OCI-LY7 (cell line): ENCODE measurements at regions not wholly inside any gene's neighbourhood (a gene's known extent, or its start where the extent isn't known, plus 50 kb on each side); places are given as distances from the start of the nearest gene placed in this dataset.

Source experiments
- BruUV-seq: library from RNA; stranded (reverse); fragments of 400-500 nt; replicated peaks from 2 replicates; lab custom pipeline; 2021; lab: Mats Ljungman, UMichigan
- CTCF ChIA-PET: fragments of 300-600 bp; sonication (Branson Sonifier 250); formaldehyde crosslinking; loops from one replicate; lab custom pipeline; 2022; ENCODE audit warnings: antibody characterized with exemption; ENCODE audit not compliant: unreplicated experiment; lab: Charles Lee
- POLR2A ChIA-PET: fragments of 300-600 bp; sonication (Branson Sonifier 250); formaldehyde crosslinking; loops from one replicate; lab custom pipeline; 2022; ENCODE audit warnings: antibody characterized with exemption; lab: Charles Lee
- DNase-seq: peaks from one replicate; pipeline ENCODE4 v3.0.0-alpha.2; 2015; ENCODE audit warnings: low spot score
- H2AFZ ChIP-seq: fragments of 200-600 bp; sonication (generic), shearing (Covaris generic); 2 replicates; pipeline ENCODE4 v1.6.1; 2014; ENCODE audit warnings: mild to moderate bottlenecking, antibody characterized with exemption, low read length, moderate library complexity
- H3K27ac ChIP-seq: fragments of 200-600 bp; sonication (generic); 2 replicates; pipeline ENCODE4 v1.5.1; 2014; ENCODE audit warnings: mixed run types, low read depth, mild to moderate bottlenecking, moderate library complexity, low read length, inconsistent platforms; ENCODE audit not compliant: poor library complexity, severe bottlenecking
- H3K36me3 ChIP-seq: fragments of 200-600 bp; sonication (generic); 2 replicates; pipeline ENCODE4 v1.6.1; 2014; ENCODE audit warnings: mild to moderate bottlenecking, antibody characterized with exemption, low read length, moderate library complexity, mixed read lengths; ENCODE audit not compliant: insufficient read depth
- H3K4me1 ChIP-seq: fragments of 200-600 bp; sonication (generic); 2 replicates; pipeline ENCODE4 v1.5.1; 2014; ENCODE audit warnings: mild to moderate bottlenecking, low read length; ENCODE audit not compliant: insufficient read depth, poor library complexity, severe bottlenecking
- H3K4me2 ChIP-seq: fragments of 200-600 bp; sonication (generic); 2 replicates; pipeline ENCODE4 v1.6.1; 2014; ENCODE audit warnings: mild to moderate bottlenecking, low read length
- H3K4me3 ChIP-seq: fragments of 200-600 bp; sonication (generic); 2 replicates; pipeline ENCODE4 v1.5.1; 2014; ENCODE audit warnings: mild to moderate bottlenecking, low read depth, low read length; ENCODE audit not compliant: poor library complexity, severe bottlenecking
- H3K79me2 ChIP-seq: fragments of 200-600 bp; sonication (generic); 2 replicates; pipeline ENCODE4 v1.6.1; 2016; ENCODE audit warnings: low read depth, mild to moderate bottlenecking, low read length, moderate library complexity, mixed read lengths; ENCODE audit not compliant: insufficient read depth
- H3K9me2 ChIP-seq: fragments of 200-600 bp; sonication (generic); 2 replicates; pipeline ENCODE4 v1.6.1; 2016; ENCODE audit warnings: mild to moderate bottlenecking, low read length, mixed read lengths; ENCODE audit not compliant: insufficient read depth
- H3K9me3 ChIP-seq: fragments of 200-600 bp; sonication (generic); 2 replicates; pipeline ENCODE4 v1.6.1; 2014; ENCODE audit warnings: mild to moderate bottlenecking, mixed run types, low read length, mixed read lengths
- H4K20me1 ChIP-seq: fragments of 200-600 bp; sonication (generic); 2 replicates; pipeline ENCODE4 v1.6.1; 2014; ENCODE audit warnings: mild to moderate bottlenecking, antibody characterized with exemption, low read length, moderate library complexity, mixed read lengths; ENCODE audit not compliant: insufficient read depth
- CTCF ChIP-seq: fragments of 200-600 bp; sonication (generic); conservative IDR thresholded peaks from 2 replicates; pipeline ENCODE4 v1.5.1; 2014; ENCODE audit warnings: mild to moderate bottlenecking, antibody characterized with exemption, low read length, moderate library complexity, mixed read lengths
- EZH2phosphoT487 ChIP-seq: fragments of 200-600 bp; sonication (generic); IDR thresholded peaks from 2 replicates; pipeline ENCODE4 v1.6.1; 2018; ENCODE audit warnings: low read depth, borderline replicate concordance, mild to moderate bottlenecking, mixed run types, antibody characterized with exemption, low read length, moderate library complexity, mixed read lengths
- intact Hi-C: fragments of 100-400 bp; cut with micrococcal nuclease; formaldehyde crosslinking; loops from one replicate; pipeline ENCODE4 v1.10.0; 2022; ENCODE audit not compliant: unreplicated experiment

- ChIA-PET POLR2A (interaction anchor here (0.6 to 0.8 kb wide), 2 partner anchors 477 to 1744 kb away, joined by 3 to 6 read pairs; no protein-coding TSS in a partner anchor), CTCF (no interaction called here)
- no peak for DNase-seq
- Histone ChIP-seq H3K4me1 (no peaks in the 10 kb centered on the region), H4K20me1 (no peaks in the 10 kb centered on the region), H3K9me2 (no peaks in the 10 kb centered on the region), H3K27ac (no peak overlapping the region), H2AFZ (no peak overlapping the region), H3K79me2 (no peaks in the 10 kb centered on the region), H3K4me2 (no peak overlapping the region), H3K4me3 (no peak overlapping the region), H3K9me3 (no peaks in the 10 kb centered on the region), H3K36me3 (no peaks in the 10 kb centered on the region)
- TF ChIP-seq CTCF (no peak), EZH2phosphoT487 (no peak)
- BruUV-seq, result no TSS peak
- intact Hi-C loops, result no loop called here
These were observed 424.1 kb upstream of the DACH1 start for GRCh38 chr13:72290962-72291681.

- no peaks in the 10 kb centered on the region for H3K4me1 ChIP-seq
- no peaks in the 10 kb centered on the region for H3K79me2 ChIP-seq
- no peaks in the 10 kb centered on the region for H3K36me3 ChIP-seq
- POLR2A ChIA-PET, result no interaction called here
- H3K9me3 ChIP-seq, result no peaks in the 10 kb centered on the region
- no peaks in the 10 kb centered on the region for H3K9me2 ChIP-seq
- intact Hi-C loops, result no loop called here
- no peak for TF ChIP-seq CTCF
- no peak for TF ChIP-seq EZH2phosphoT487
- no peak overlapping the region for H3K4me3 ChIP-seq
- H2AFZ ChIP-seq, result no peak overlapping the region
- CTCF ChIA-PET, result no interaction called here
- no TSS peak for BruUV-seq
- H3K27ac ChIP-seq, result no peak overlapping the region
- no peak for DNase-seq
- no peak overlapping the region for H3K4me2 ChIP-seq
- H4K20me1 ChIP-seq, result no peaks in the 10 kb centered on the region
These were observed 419.4 kb upstream of the DACH1 start for GRCh38 chr13:72286421-72286820.

DNA sequence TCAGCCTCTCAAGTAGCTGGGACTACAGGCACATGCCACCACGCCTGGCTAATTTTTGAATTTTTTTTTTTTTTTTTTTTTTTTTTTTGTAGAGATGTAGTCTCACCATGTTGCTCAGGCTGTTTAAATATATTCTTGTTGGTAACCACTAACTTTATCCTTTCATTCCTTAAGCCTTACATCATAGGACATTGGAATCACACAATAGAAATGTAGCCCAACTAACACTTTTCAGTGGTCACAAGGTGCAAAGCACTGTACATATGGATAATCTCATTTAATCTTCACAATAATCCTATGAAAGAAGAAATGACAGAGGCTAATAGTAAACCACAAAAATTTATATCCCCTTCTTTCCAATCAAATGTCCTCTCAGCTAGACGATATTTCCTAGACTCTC is 417.8 kb upstream of the DACH1 start:
- intact Hi-C loops, result no loop called here
- H3K4me3 ChIP-seq, result no peak overlapping the region
- CTCF ChIA-PET, result no interaction called here

More for the DNA sequence above, 417.8 kb upstream of the DACH1 start:
- Histone ChIP-seq H3K9me2 (no peaks in the 10 kb centered on the region), H2AFZ (no peak overlapping the region), H3K27ac (no peak overlapping the region), H3K4me2 (no peak overlapping the region), H3K4me1 (no peaks in the 10 kb centered on the region), H3K36me3 (no peaks in the 10 kb centered on the region), H3K9me3 (no peaks in the 10 kb centered on the region), H3K79me2 (no peaks in the 10 kb centered on the region), H4K20me1 (no peaks in the 10 kb centered on the region)
- TF ChIP-seq EZH2phosphoT487 (no peak), CTCF (no peak)
- POLR2A ChIA-PET, result no interaction called here
- no peak for DNase-seq
- no TSS peak for BruUV-seq
